ENCODE measurements at regions not wholly inside any gene's neighbourhood (a gene's known extent, or its start where the extent isn't known, plus 50 kb on each side); places are given as distances from the start of the nearest gene placed in this dataset.

DNA sequence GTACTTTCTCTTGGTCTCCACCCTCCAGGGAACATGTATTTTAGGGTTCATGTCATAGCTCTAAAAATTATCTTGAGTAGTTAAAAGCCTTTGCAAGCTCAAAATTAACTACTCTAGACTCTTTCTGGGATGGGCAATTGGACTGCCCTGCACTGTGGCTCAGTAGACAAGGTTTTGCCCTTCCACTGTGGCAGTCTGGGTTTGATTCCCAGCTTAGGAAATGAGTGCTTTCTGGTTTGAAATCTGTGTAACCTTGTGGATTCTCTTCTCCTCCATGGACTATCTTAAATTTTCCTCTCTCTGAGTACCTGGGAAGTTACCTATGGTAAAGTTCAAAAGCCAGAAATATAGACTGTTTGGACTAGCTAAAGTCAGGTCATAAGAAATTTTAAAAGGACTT, 94.6 kb upstream of the UST start:
- DNase-seq (ENCODE audit: low read depth in 4 of 4, low spot score in 3 of 4): no peak

DNA sequence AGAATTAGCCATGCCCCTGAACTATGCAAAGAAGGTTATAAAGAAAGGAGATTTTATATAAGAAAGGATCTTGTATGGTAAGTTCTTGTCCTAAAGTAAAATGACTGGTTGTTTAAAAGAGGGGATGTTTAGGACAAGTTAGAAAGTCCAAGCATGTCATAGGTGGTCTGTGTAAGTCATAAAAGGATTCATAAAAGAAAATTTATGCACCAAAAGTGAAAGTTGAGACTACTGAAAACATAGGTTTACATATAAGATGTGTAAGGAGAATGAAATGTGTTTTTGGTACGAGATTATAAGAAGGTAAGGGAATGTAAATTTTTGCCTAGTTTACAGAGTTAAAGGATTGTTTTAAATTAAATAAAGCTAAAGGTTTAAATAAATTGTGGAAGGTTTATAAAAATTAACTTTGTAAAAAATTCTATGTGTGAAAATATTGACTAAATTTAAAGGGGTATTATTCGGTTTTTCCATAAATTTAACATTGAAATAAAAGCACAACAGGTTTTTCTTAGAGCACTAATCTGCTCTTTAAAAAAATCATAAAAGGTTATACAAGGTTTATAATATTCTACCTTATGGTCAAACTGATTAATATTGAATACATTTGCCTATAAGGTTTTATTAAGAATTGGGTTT, 93.6 kb upstream of the UST start:
- no peak for DNase-seq (ENCODE audit: low read depth in 4 of 4, low spot score in 3 of 4)

DNA sequence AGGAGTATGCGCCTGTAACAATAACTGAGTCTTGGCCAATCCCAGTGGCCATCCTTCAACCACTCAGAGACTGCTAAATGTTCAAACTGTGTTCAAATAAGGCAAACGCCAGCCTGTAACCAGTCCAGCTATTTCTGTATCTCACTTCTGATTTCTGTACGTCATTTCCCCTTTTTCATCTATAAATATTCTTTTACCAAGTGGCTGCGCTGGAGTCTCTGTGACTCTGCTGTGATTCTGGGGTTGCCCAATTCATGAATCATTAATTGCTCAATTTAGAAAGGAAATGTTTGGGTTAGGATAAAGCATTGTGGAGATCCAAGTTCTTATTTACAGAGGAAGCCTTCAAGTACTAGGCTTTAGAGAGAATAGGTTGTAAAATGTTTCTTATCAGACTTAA, 89.8 kb upstream of the UST start:
- DNase-seq (ENCODE audit: low read depth in 4 of 4, low spot score in 3 of 4): no peak

DNA sequence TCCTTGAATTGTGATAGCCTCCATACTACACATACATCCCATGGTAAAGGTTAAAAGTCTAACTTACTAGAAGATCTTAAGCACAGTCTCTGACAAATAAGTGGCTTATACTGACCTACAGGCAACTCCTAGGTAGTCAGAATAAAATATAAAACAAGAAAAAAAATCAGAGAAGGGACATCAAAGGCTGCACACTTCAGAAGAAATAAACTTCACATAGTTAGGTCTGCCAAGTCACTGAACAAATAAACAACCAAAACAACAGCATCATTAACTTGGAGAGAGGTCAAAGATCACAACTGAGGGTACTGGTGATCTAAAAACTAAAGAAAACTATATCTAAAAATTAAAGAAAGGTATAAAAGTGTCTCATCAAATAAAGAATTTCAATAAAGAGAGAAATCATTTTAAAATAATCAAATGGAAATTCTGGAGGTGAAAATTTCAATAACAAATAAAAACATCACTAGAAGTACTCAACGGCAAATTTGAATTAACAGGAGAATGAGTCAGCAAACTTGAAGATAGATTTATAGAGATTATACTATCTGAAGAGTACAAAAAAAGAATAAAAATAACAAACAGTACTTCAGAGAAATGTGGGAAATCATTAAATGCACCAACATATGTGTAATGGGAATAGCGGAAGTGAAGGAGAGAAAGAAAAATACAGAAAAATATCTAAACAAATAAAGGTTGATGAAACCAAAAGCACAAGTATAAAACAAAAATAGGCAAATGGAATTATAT, 88.0 kb upstream of the UST start:
- no peak for DNase-seq (ENCODE audit: low read depth in 4 of 4, low spot score in 3 of 4)

DNA sequence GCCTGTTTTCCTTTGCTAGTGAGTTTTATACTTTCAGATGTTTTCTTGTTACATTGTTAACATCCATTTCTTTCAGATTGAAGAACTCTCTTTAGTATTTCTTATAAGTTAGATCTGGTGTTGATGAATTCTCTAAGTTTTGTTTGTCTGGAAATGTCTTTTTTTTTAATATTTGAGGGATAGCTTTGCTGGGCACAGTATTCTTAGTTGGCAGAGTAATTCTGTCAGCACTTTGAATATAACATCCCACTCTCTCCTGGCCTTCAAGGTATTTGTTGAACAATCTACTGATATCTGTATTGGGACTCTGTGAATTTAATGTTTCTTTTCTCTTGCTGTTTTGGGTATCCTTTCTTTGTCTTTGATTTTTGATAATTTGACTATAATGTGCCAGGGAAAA, 79.4 kb upstream of the UST start:
- no peak for DNase-seq (ENCODE audit: low read depth in 4 of 4, low spot score in 3 of 4)

DNA sequence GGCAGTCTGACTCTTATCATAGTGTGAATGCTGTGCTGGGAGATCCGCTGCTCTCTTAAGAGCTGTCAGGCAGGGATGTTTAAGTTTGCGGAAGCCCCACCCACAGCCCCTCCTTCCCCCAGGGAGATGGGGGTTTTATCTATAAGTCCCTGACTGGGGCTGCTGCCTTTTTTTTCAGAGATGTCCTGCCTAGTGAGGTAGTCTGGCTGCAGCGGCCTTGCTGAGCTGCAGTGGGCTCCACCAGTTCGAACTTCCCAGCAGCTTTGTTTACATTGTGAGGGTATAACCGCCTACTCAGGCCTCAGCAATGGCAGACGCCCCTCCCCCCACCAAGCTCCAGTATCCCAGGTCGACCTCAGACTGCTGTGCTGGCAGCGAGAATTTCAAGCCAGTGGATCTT, 75.7 kb upstream of the UST start:
- DNase-seq (ENCODE audit: low read depth in 4 of 4, low spot score in 3 of 4): no peak

DNA sequence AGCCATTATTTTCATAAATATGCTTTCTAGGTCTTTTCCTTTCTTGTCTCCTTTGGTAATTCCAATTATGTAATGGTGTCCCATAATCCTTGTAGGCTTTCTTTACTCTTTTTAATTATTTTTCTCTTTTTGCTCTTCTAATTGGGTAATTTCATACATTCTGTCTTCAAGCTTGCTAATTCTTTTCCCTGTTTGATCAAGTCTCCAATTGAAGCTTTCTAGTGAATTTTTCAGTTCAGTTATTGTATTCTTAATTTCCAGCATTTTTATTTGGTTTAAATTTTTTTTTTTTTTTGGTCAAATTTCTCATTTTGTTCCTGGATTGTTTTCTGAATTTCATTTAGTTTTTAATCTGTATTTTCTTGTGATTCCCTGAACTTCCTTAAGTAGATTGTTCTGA, 74.9 kb upstream of the UST start:
- DNase-seq (ENCODE audit: low read depth in 4 of 4, low spot score in 3 of 4): no peak

DNA sequence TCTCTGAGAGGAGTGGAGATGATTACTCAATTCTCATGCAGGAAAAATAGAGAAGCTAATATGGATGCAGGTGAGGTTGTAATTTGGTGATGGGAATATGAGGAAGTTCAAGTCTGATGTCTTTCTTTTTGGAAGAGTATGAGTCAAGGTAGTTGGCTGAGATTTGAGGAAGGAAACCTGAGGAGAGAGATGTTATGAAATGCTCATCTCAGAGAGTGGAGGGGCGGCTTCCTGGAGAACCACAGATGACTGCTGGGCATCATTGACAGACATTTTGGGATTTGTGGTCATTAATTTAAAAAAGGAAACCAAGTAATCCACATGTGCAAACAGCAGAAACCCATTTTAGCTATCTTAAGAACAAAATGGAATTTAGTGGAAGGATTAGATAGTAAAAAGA, 72.5 kb upstream of the UST start:
- DNase-seq (ENCODE audit: low read depth in 4 of 4, low spot score in 3 of 4): no peak

DNA sequence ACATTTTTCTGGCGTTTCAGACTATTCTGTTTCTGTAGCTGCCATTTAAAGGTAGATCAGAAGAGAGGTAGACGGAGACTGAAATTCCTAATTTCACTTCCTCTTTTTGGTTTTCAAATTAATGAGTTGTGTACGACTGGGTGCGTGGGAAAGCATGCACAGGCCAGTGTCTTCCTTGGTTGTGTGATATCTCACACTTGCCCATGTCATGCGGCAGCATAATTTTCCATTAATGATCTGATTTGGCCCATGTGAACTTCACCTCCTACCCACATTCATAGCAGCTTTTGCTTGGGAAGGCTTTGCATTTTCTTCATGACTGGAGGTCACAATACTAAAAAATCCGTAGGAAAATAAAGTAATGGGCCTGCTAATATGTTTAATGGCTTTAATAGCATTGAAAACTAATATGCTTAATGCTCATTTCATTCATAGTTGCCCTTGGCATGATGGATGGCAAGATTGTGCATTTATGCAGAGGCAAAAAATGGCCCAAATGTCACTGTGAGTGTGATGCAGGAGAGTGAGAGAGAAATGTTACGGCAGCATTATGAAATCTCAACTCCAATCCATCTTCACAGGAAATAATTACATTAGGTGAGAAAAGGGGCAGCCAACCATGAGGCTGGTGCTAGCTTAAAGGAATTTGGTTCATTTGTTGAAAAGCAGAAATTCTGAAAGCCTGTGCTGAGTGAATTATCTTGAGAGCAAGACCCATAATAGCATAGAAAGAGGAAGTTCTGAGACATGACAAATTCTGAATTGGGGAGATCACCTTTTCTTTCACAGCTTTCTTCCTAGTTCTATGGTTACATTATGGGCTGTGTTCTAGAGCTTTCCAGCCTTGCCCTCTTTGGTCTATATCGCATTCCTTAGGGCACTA, 69.0 kb upstream of the UST start:
- DNase-seq (ENCODE audit: low read depth in 4 of 4, low spot score in 3 of 4): no peak

DNA sequence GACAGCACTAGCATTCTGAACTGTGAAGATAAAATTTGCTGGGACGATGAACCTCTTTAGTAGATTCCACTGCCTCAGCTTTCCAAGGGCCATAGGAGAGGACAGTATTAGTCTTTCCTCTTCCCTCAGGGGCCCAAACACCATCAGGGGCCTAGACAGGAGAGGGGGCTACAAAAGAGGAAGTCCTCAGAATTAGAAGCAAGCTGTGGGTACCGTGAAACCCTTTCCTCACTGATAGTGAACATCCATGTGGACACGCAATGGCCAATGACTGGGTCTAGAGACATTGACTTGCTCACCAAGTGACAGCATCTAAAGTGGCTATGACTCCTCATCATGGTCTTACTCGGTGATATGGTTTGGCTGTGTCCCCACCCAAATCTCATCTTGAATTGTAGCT, 68.1 kb upstream of the UST start:
- DNase-seq (ENCODE audit: low read depth in 4 of 4, low spot score in 3 of 4): no peak

DNA sequence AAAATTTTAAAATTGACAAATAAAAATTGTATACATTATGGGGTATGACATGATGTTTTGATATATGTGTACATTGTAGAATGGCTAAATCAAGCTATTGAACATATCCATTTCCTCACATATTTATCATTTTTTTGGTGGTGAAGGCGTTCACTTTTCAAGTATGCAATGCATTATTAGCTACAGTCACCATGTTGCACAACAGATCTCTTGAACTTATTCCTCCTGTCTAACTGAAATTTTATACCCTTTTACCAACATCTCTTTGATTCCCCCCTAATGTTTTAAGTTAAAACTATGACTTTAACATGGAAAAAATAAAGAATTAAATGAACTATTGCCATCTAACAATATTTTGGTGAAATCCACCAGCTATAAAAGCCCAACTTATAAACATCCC, 65.2 kb upstream of the UST start:
- DNase-seq (ENCODE audit: low read depth in 4 of 4, low spot score in 3 of 4): no peak

DNA sequence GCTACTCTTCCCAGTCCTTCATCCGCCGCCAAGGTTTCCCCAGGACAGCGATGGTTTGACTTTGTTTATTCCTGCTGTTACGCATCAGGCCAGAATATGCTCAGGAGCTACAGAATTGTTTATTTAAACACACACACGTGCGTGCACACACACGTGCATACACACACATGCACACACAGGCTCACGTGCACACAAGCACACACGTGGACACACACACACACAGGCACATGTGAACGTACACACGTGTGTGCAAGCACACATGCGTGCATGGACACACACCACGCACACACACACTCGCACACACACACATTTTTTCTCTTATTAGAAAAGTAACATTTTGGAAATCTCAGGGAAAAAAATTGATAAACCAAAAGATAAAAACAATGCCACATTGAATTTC, 64.6 kb upstream of the UST start:
- DNase-seq (ENCODE audit: low read depth in 4 of 4, low spot score in 3 of 4): no peak

DNA sequence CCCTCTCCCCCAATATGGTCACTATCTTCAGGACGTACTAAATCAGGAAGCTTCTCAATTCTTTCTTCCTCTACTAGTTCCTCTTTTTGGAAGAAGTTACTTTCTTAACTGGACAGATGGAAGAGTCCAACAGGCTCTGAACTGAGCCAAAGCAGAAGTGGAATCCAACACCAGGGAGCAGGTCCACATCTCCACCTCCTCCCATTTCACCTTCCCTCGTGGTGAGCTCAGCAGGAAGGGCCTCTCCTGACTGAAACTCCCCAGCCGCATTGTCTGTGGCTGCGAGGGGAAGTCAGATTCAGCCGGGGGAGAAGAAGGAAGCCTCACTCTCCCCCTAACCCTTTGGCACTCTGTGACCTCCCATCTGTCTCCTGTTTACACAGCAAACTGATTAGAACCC, 63.8 kb upstream of the UST start:
- DNase-seq (ENCODE audit: low read depth in 4 of 4, low spot score in 3 of 4): no peak

DNA sequence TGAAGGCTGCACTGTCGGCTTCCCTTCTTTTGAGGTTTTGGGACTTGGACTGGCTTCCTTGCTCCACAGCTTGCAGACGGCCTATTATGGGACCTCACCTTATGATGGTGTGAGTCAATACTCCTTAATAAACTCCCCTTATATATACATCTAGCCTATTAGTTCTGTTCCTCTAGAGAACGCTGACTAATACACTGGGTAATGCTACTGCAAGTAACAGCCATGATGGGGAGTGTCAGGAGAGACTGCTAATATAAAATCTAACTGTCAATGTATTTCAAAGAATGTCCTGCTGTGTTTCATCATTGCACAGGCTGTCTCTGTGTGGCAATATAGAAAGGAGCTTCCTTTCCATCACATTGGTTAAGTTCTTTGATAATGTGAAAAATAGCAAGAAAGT, 57.7 kb upstream of the UST start:
- DNase-seq (ENCODE audit: low read depth in 4 of 4, low spot score in 3 of 4): no peak

DNA sequence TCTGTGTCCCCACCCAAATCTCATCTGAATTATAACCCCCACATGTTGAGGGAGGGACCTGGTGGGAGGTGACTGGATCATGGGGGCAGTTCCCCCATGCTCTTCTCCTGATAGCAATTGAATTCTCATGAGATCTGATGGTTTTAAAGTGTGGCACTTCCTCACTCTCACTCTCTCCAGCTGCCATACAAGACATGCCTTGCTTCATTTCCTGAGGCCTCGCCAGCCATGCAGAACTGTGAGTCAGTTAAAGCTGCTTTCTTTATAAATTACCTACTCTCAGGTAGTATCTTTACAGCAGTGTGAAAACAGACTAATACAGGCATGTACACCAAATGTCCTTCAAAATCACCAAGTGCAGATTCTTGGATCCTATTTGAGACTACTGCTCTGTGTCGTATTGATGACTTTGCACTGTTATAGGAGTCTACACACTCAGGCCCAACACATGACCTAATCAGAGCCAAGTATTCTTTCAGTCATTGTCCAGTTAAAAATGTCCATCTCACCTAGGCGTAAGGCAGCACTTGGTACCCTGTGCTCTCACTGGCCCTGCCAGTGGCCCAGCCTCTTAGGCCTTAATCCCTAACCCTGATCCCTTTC, 52.8 kb upstream of the UST start:
- peak in 1 of 4 donors; percentile 12 for DNase-seq (ENCODE audit: low read depth in 4 of 4, low spot score in 3 of 4)
